HCT116 (cell line): ENCODE measurements at regions not wholly inside any gene's neighbourhood (a gene's known extent, or its start where the extent isn't known, plus 50 kb on each side); places are given as distances from the start of the nearest gene placed in this dataset.

ENCODE experiments used
- CTCF ChIP-seq, 3 experiments: fragments of 200-600 bp in 1 of 3; sonication (generic) in 1 of 3; IDR thresholded peaks in 2 of 3; conservative IDR thresholded peaks in 1 of 3; 2 replicates each; pipeline ENCODE4 v1.5.1; 2012 to 2017; ENCODE audit warnings: low read depth in 2 of 3, low read length in 2 of 3, antibody characterized with exemption in 1 of 3, borderline replicate concordance in 1 of 3, control low read depth in 1 of 3, mild to moderate bottlenecking in 1 of 3, mixed read lengths in 1 of 3, mixed run types in 1 of 3, moderate library complexity in 1 of 3; ENCODE audit not compliant: insufficient read depth in 1 of 3
- EZH2 ChIP-seq: fragments of 200-600 bp; sonication (generic); IDR thresholded peaks from 2 replicates; pipeline ENCODE4 v1.6.1; 2017; ENCODE audit warnings: antibody characterized with exemption, mixed run types
- JUND ChIP-seq: IDR thresholded peaks from 2 replicates; pipeline ENCODE4 v1.6.1; 2012
- POLR2A ChIP-seq: IDR thresholded peaks from 2 replicates; pipeline ENCODE4 v1.7.0; 2011; ENCODE audit warnings: borderline replicate concordance; ENCODE audit not compliant: insufficient read depth, insufficient read length; ENCODE audit errors: extremely low read depth
- REST ChIP-seq: IDR thresholded peaks from 2 replicates; pipeline ENCODE4 v1.6.1; 2012; ENCODE audit warnings: low read depth
- ZNF274 ChIP-seq: fragments of 200-500 bp; sonication (Bioruptor generic); IDR thresholded peaks from 2 replicates; pipeline ENCODE4 v1.6.1; 2014; ENCODE audit warnings: mild to moderate bottlenecking, low read depth, low read length, inconsistent platforms

- TF ChIP-seq CTCF (IDR thresholded peaks at IDR 0.05 in 2 of 3, conservative IDR thresholded peaks at IDR 0.05 in 1 of 3; ENCODE audit: borderline replicate concordance in 1 of 3, insufficient read depth in 1 of 3, low read depth in 2 of 3, low read length in 2 of 3): no peak
- no peak for TF ChIP-seq ZNF274
- TF ChIP-seq POLR2A: no peak
- TF ChIP-seq REST: no peak
- no peak for TF ChIP-seq EZH2
- no peak for TF ChIP-seq JUND
Observed at GRCh38 chr12:89281539-89281867, 70.8 kb downstream of the DUSP6 start.
